GM18861 (cell line): ENCODE measurements at regions not wholly inside any gene's neighbourhood (a gene's known extent, or its start where the extent isn't known, plus 50 kb on each side); places are given as distances from the start of the nearest gene placed in this dataset.
"Not testable (repeated sequence)": the region's sequence is repeated elsewhere in the genome, so short reads cannot be mapped to it uniquely, and the experiment has no call there.

Source experiments
- ATAC-seq: cut with Tn5 transposase; IDR thresholded peaks from one replicate; pipeline ENCODE4 v1.9.1; 2021; ENCODE audit not compliant: unreplicated experiment

DNA sequence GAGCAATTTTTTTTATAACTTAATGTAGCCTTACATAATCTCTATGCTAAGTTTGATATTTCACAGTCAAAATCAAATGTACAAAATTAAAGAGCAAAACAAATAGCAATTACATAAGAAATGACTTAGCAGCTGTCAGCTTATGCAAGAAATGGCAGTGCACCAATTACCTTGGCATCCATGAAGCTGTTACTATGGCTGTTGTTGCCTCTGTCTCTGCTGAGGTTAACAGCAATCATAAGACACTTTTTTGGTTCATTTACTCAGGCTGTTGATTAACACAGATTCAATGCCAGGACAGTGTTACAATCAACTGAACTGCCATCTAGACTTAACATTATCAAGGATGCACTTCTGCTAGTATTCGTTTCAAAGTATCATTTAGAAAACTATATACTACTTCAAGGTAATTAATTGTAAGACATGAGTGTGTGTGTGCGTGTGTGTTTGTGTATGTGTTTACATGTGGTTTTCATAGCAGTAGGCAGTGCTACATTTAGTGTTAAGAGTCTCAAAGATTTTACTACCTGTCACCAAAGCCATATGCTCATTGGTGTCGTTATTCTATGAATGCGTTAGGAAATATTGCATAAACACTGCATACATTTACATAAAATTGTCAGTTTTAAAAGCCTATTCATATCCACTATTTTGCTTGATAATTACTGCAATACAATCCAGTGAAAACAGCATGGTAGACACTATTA is 1084.2 kb upstream of the COX7C start:
- no peak for ATAC-seq

GRCh38 chr5:85538362-85538761 is 1079.4 kb upstream of the COX7C start:
- no peak for ATAC-seq

DNA sequence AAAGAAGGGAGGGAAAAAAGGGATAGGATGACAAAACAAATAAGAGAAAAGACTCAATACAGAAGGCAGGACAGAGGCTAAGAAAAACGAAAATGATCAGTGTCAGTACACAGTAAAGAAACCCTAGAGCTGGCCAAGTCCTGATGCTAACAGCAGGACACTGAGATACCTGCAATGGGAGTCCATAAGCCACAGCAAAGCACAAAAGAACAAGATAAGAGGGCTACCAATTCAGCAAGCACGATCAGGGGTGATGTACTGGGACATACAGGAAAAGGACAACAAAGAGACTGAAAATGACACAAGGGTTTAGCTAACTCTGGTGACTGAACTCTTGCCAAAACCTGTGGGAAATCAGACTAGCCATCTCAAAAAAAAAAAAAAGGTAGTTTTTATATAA is 1072.6 kb upstream of the COX7C start:
- ATAC-seq: no peak

DNA sequence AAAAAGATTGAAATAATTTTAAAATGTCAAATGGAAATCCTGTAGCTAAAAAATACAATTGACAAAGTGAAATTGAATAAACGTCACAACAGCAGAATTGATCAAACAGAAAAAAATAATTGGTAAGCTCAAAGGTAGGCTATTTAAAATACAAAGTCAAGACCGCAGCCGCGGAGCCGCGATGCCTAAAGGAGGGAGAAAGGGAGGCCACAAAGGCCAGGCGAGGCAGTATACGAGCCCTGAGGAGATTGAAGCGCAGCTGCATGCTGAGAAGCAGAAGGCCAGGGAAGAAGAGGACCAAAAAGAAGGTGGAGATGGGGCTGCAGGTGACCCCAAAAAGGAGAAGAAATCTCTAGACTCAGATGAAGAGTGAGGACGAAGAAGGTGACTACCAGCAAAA is 1068.5 kb upstream of the COX7C start:
- ATAC-seq: no peak

- no peak for ATAC-seq
Measured at GRCh38 chr5:85549836-85550599, 1067.7 kb upstream of the COX7C start.

DNA sequence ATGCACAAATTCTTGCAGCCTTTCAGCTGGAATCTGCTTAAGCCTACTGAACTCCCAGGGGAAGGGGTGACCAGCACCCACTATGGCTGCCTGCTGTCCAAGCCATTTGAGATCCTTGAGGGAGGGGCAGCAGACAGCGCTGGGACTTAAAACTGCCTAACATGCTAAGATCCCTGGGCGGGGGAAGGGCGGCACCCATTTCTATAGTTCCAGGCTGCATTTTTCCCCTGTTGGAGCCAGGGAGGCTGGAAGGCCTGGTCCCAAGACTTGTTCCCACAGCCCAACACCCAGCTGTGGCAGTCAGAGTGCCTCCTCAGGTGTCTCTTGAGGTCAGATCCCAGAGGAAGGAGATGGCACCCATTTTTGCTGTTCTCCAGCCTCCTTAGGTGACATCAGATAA is 1061.3 kb upstream of the COX7C start:
- ATAC-seq: no peak

DNA sequence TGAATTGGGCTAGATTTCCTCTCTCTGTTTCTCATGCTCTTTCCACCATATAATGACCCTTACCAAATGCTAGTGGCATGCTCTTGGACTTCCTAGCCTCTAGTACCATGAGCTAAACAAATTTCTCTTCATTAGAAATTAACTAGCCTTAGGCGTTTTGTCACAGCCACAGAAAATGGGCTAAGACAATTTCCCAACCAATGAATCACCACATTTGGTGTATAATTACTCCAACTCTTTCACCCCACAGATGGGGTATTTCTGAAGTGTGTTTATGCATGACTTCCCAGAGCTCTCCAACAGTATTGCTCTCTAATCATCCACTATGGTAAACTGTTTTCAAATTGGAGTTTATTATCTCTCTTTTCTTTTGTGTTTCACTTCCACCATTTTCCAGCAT is 1041.1 kb upstream of the COX7C start:
- ATAC-seq: no peak

- ATAC-seq: not testable (repeated sequence)
Measured at GRCh38 chr5:85587806-85588205, 1029.9 kb upstream of the COX7C start.

- not testable (repeated sequence) for ATAC-seq
Measured at GRCh38 chr5:85588268-85588667, 1029.5 kb upstream of the COX7C start.

DNA sequence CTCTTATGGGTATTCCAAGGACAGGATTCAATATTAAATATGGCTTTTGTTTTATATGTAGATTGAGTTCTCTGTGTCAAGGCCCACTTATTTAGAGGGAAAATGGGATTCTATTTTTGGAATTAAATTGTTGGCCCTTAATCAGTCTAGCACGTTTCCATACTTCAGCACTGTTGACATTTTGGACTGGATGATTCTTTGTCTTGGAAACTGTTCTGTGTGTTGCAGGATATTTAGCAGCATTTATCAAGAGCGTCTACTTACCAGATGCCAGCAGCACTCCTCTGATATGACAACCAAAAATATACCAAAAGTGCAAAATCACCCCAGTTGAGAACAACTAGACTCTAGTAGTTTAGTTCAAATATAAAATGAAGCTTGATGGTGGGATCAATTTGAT is 1027.0 kb upstream of the COX7C start:
- ATAC-seq: no peak

GRCh38 chr5:85591311-85591710 is 1026.4 kb upstream of the COX7C start:
- ATAC-seq: no peak

DNA sequence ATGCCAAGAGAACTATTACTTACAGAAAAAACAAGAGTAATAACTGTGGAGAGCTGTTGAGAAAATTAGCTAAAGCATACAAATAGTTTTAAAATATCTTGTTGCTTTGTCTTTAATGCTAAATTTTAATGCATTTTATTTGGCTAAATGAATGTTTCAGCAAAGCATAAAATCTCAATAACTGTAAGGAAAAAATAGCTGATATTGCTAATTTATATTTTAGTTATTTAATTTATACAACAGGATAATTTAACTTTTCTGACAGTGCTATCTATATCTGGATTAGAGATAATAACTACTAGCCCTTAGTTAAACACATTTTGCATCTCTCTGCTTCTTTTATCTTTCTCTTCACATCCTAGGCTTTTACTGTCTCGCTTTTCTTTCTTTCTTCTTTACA is 1014.9 kb upstream of the COX7C start:
- no peak for ATAC-seq

- ATAC-seq: no peak
Measured at GRCh38 chr5:85604378-85604777, 1013.4 kb upstream of the COX7C start.

- ATAC-seq: no peak
Measured at GRCh38 chr5:85604786-85605185, 1013.0 kb upstream of the COX7C start.

- ATAC-seq: no peak
Measured at GRCh38 chr5:85605381-85605780, 1012.4 kb upstream of the COX7C start.

- ATAC-seq: no peak
Measured at GRCh38 chr5:85614489-85614888, 1003.3 kb upstream of the COX7C start.

DNA sequence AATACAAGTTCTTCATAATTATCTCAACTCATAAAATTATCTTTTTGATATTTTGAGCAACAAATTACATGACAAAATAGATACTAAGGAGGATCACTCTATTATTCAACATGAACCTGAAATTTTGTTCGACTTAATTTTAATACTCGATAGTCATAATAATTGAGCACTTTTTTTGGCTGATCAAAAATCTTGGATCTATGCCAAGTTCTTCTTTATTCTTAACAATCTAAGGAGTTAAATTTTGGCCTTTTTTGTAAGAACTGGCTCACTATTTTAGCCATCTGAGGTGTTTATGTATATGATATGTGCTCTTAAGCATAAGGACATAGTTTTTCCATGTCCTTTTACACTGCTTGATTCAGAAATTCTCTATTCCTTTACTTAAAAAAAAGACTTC is 996.1 kb upstream of the COX7C start:
- ATAC-seq: no peak

DNA sequence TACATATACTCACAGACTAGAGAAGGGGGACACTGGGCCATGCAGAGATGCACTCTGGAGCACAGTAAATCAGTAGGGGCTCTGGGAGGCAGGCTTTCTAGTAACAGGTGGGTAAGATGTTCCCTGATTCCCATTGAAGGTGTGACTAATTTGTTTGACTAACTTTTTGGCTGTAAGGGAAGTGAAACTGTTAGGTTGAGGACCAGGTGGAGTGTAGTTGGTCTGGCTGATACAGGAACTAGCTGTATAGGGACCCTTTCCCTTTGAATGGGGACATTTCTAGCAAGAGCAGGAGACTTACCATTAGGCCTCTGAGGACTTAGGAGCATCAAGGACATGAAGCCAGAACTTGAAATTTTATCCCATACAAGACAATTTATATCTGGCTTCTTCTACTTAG is 989.6 kb upstream of the COX7C start:
- no peak for ATAC-seq

- ATAC-seq: not testable (repeated sequence)
Measured at GRCh38 chr5:85638495-85639125, 979.1 kb upstream of the COX7C start.

DNA sequence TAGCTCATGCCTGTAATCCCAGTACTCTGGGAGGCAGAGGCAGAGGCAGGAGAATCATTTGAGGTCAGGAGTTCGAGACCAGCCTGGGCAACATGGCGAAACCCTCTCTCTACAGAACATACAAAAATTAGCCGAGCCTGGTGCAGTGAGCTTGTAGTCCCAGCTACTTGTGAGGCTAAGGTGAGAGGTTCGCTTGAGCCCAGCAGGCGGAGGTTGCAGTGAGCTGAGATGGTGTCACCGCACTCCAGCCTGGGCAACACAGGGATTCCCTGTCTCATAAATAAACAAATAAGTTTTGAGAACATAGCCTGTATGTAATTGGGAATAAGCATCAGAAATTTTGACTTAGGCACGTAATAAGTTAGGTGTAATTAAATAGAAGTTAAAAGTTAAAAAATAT is 971.7 kb upstream of the COX7C start:
- ATAC-seq: no peak

GRCh38 chr5:85646641-85647040 is 971.1 kb upstream of the COX7C start:
- ATAC-seq: no peak
